ENCODE measurements at regions not wholly inside any gene's neighbourhood (a gene's known extent, or its start where the extent isn't known, plus 50 kb on each side); places are given as distances from the start of the nearest gene placed in this dataset.

DNA sequence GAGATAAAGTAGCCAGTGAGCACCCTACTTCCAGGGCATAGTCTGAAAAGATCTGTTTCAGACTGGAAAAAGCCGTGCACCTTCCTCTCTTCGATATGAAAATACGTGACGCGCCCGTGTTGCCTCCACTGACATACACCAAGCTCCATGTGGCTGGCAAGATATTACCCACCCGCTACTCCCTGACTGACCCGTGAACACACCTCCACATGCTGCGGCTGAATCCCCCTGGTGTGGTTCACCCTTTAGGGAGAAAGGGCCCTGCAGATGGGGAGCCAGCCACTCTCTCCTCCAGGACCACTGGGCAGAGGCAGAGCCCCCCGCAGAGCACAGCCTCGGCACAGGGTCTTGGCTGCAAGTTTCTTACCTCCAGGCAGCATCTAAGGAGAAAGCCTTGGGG, 245.0 kb downstream of the BRD1 start:
- Mint-ChIP-seq H3K9me3 (peaks cover 0 to 5% (median 0%) of the 10 kb centered on the region in 7 donors), H3K4me3 (no peak overlapping the region)
- H3K9me3 ChIP-seq (ENCODE audit: control insufficient read depth in 2 of 2, low read length in 2 of 2): peaks cover 10 to 12% of the 10 kb centered on the region in 2 experiments

GRCh38 chr22:49582181-49582580, 245.5 kb downstream of the BRD1 start:
- Mint-ChIP-seq H3K27me3 (no peaks in the 10 kb centered on the region), H3K9me3 (peaks cover 0 to 5% (median 0%) of the 10 kb centered on the region in 7 donors), H3K4me1 (peaks cover 0 to 2% (median 0%) of the 10 kb centered on the region in 4 donors), H3K27ac (no peak overlapping the region), H3K36me3 (peaks cover 3% of the 10 kb centered on the region), H3K4me3 (no peak overlapping the region)
- ATAC-seq (ENCODE audit: low read depth in 2 of 2) (no peak), DNase-seq (no peak)
- no peak overlapping the region for H3K4me3 ChIP-seq (ENCODE audit: low read depth, low read length)
- H3K4me1 ChIP-seq (ENCODE audit: control insufficient read depth, insufficient read depth, low read length, poor library complexity, severe bottlenecking): no peaks in the 10 kb centered on the region
- peaks cover 10 to 12% of the 10 kb centered on the region in 2 experiments for H3K9me3 ChIP-seq (ENCODE audit: control insufficient read depth in 2 of 2, low read length in 2 of 2)
- no peaks in the 10 kb centered on the region for H3K36me3 ChIP-seq (ENCODE audit: control insufficient read depth, insufficient read depth, low read length)
- no peak overlapping the region for H3K27ac ChIP-seq (ENCODE audit: insufficient read depth, low read length, poor library complexity, severe bottlenecking)
- H3K27me3 ChIP-seq (ENCODE audit: control insufficient read depth, insufficient read depth, low read length): no peaks in the 10 kb centered on the region

More for the DNA sequence above, 245.0 kb downstream of the BRD1 start:
- no peak overlapping the region for H3K4me3 ChIP-seq (ENCODE audit: low read depth, low read length)
- no peak overlapping the region for H3K27ac Mint-ChIP-seq
- H3K4me1 ChIP-seq (ENCODE audit: control insufficient read depth, insufficient read depth, low read length, poor library complexity, severe bottlenecking): no peaks in the 10 kb centered on the region
- no peak overlapping the region for H3K27ac ChIP-seq (ENCODE audit: insufficient read depth, low read length, poor library complexity, severe bottlenecking)
- ATAC-seq (ENCODE audit: low read depth in 2 of 2) (no peak), DNase-seq (no peak)
- no peaks in the 10 kb centered on the region for H3K27me3 Mint-ChIP-seq
- H3K36me3 ChIP-seq (ENCODE audit: control insufficient read depth, insufficient read depth, low read length): no peaks in the 10 kb centered on the region
- peaks cover 3% of the 10 kb centered on the region for H3K36me3 Mint-ChIP-seq
- no peaks in the 10 kb centered on the region for H3K27me3 ChIP-seq (ENCODE audit: control insufficient read depth, insufficient read depth, low read length)
- peaks cover 0 to 2% (median 0%) of the 10 kb centered on the region in 4 donors for H3K4me1 Mint-ChIP-seq

DNA sequence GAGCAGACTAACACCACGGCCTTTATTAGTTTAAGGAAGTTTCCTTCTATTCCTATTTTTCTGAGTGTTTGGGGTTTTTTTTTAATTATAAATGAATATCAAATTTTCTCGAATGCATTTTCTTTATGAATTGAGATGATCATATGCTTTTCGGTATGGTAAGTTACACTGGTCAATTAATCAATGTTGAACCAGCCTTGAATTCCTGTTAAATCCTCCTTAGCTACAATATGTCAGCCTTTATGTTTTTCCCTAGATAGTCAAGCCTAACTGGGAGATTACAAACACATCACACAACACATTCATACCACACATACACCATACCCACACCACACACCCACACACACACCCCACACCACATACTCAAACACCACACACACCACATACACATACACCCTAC, 247.6 kb downstream of the BRD1 start:
- DNase-seq (no peak), ATAC-seq (ENCODE audit: low read depth in 2 of 2) (no peak)
- Mint-ChIP-seq H3K4me1 (peaks cover 0 to 4% (median 1%) of the 10 kb centered on the region in 4 donors), H3K9me3 (peaks cover 0 to 5% (median 0%) of the 10 kb centered on the region in 7 donors), H3K27me3 (no peaks in the 10 kb centered on the region), H3K36me3 (peaks cover 3% of the 10 kb centered on the region), H3K4me3 (no peak overlapping the region), H3K27ac (no peak overlapping the region)
- Histone ChIP-seq H3K9me3 (ENCODE audit: control insufficient read depth in 2 of 2, low read length in 2 of 2) (peaks cover 10 to 12% of the 10 kb centered on the region in 2 experiments), H3K4me1 (ENCODE audit: control insufficient read depth, insufficient read depth, low read length, poor library complexity, severe bottlenecking) (no peaks in the 10 kb centered on the region), H3K36me3 (ENCODE audit: control insufficient read depth, insufficient read depth, low read length) (no peaks in the 10 kb centered on the region), H3K27me3 (ENCODE audit: control insufficient read depth, insufficient read depth, low read length) (no peaks in the 10 kb centered on the region), H3K27ac (ENCODE audit: insufficient read depth, low read length, poor library complexity, severe bottlenecking) (no peak overlapping the region), H3K4me3 (ENCODE audit: low read depth, low read length) (no peak overlapping the region)

DNA sequence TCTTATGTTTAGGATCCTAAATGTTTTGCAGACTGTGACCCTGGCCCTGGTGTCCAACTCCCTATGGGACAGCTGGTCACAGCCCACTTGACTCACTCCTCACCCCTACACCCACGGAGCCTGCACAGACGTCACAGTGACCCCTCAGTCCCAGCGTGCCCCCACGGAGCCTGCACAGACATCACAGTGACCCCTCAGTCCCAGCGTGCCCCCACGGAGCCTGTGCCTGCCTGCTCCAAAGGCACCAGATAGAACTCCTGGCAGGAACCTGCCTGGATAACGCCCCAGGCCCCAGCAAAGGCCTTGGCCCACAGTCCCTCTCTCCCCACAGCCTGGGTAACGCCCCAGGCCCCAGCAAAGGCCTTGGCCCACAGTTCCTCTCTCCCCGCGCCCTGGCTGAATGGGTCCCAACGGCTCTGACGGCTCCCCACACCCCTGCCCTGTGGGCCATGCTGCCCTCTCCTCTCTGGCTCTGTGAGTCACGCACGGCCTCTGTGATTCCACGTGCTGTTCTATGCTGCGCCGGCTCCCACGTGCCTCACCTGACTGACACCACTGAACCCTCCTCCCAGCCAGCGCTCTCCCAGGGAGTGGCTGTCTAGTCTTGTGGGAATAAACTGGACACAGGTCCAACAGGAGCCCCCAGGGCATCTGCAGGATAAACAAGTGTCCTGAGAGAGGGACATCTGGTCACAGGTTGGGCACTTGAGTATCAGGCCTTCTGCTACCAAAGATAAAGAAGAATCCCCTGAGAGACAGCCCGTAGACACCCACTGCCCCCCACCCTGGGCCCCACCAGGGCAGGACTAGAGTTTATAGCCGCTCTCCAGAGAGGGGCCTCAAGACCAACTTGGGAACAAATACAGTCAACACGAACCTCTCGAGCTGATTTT, 250.3 kb downstream of the BRD1 start:
- H3K36me3 ChIP-seq (ENCODE audit: control insufficient read depth, insufficient read depth, low read length): no peaks in the 10 kb centered on the region
- H3K27ac ChIP-seq (ENCODE audit: insufficient read depth, low read length, poor library complexity, severe bottlenecking): no peak overlapping the region
- H3K36me3 Mint-ChIP-seq: peaks cover 3% of the 10 kb centered on the region
- H3K9me3 Mint-ChIP-seq: peaks cover 0 to 7% (median 0%) of the 10 kb centered on the region in 7 donors
- H3K4me1 ChIP-seq (ENCODE audit: control insufficient read depth, insufficient read depth, low read length, poor library complexity, severe bottlenecking): no peaks in the 10 kb centered on the region
- no peak overlapping the region for H3K27ac Mint-ChIP-seq
- no peaks in the 10 kb centered on the region for H3K27me3 ChIP-seq (ENCODE audit: control insufficient read depth, insufficient read depth, low read length)
- H3K9me3 ChIP-seq (ENCODE audit: control insufficient read depth in 2 of 2, low read length in 2 of 2): peaks cover 10 to 12% of the 10 kb centered on the region in 2 experiments
- no peak for DNase-seq
- no peak overlapping the region for H3K4me3 ChIP-seq (ENCODE audit: low read depth, low read length)
- H3K27me3 Mint-ChIP-seq: no peaks in the 10 kb centered on the region
- peak overlapping the region in 1 of 4 donors; percentile 62 for H3K4me3 Mint-ChIP-seq
- no peak for ATAC-seq (ENCODE audit: low read depth in 2 of 2)
- H3K4me1 Mint-ChIP-seq: peaks cover 0 to 4% (median 1%) of the 10 kb centered on the region in 4 donors

GRCh38 chr22:49576241-49577141, 251.2 kb downstream of the BRD1 start:
- Mint-ChIP-seq H3K27ac (peak overlapping the region in 1 of 3 donors; percentile 66), H3K36me3 (peaks cover 3% of the 10 kb centered on the region), H3K4me1 (peaks cover 0 to 4% (median 1%) of the 10 kb centered on the region in 4 donors), H3K4me3 (no peak overlapping the region), H3K27me3 (no peaks in the 10 kb centered on the region), H3K9me3 (peaks cover 0 to 7% (median 0%) of the 10 kb centered on the region in 7 donors)
- H3K4me3 ChIP-seq (ENCODE audit: low read depth, low read length): no peak overlapping the region
- peaks cover 10 to 12% of the 10 kb centered on the region in 2 experiments for H3K9me3 ChIP-seq (ENCODE audit: control insufficient read depth in 2 of 2, low read length in 2 of 2)
- H3K4me1 ChIP-seq (ENCODE audit: control insufficient read depth, insufficient read depth, low read length, poor library complexity, severe bottlenecking): no peaks in the 10 kb centered on the region
- no peak overlapping the region for H3K27ac ChIP-seq (ENCODE audit: insufficient read depth, low read length, poor library complexity, severe bottlenecking)
- H3K27me3 ChIP-seq (ENCODE audit: control insufficient read depth, insufficient read depth, low read length): no peaks in the 10 kb centered on the region
- ATAC-seq (ENCODE audit: low read depth in 2 of 2): no peak
- no peaks in the 10 kb centered on the region for H3K36me3 ChIP-seq (ENCODE audit: control insufficient read depth, insufficient read depth, low read length)
- DNase-seq: no peak

DNA sequence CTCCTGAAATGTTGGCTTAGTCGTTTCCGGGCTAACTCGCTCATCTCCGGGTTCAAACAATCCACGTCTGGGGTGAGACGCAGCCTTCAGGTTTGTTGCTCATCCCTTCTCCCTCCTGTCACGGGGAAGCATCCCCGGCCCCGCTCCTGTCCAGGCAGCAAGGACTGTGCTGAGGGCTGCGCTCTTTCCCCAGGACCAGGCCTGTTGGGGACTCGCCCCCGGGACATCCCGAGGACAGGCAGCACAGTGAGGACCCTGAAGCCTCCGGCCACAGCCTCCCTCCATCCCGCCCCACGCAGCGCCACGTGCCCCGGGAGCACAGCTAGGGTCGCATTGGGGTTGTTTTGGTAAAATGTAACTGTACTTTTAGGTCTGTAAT, 252.0 kb downstream of the BRD1 start:
- peaks cover 3% of the 10 kb centered on the region for H3K36me3 Mint-ChIP-seq
- no peak overlapping the region for H3K4me3 ChIP-seq (ENCODE audit: low read depth, low read length)
- no peaks in the 10 kb centered on the region for H3K27me3 ChIP-seq (ENCODE audit: control insufficient read depth, insufficient read depth, low read length)
- ATAC-seq (ENCODE audit: low read depth in 2 of 2) (no peak), DNase-seq (no peak)
- H3K4me1 ChIP-seq (ENCODE audit: control insufficient read depth, insufficient read depth, low read length, poor library complexity, severe bottlenecking): no peaks in the 10 kb centered on the region
- H3K4me3 Mint-ChIP-seq: no peak overlapping the region
- peaks cover 0 to 7% (median 0%) of the 10 kb centered on the region in 7 donors for H3K9me3 Mint-ChIP-seq
- H3K27ac ChIP-seq (ENCODE audit: insufficient read depth, low read length, poor library complexity, severe bottlenecking): no peak overlapping the region
- peaks cover 8 to 12% of the 10 kb centered on the region in 2 experiments for H3K9me3 ChIP-seq (ENCODE audit: control insufficient read depth in 2 of 2, low read length in 2 of 2)
- H3K4me1 Mint-ChIP-seq: peaks cover 0 to 4% (median 1%) of the 10 kb centered on the region in 4 donors
- H3K27ac Mint-ChIP-seq: no peak overlapping the region
- no peaks in the 10 kb centered on the region for H3K27me3 Mint-ChIP-seq
- no peaks in the 10 kb centered on the region for H3K36me3 ChIP-seq (ENCODE audit: control insufficient read depth, insufficient read depth, low read length)

GRCh38 chr22:49574881-49575702, 252.6 kb downstream of the BRD1 start:
- no peak for DNase-seq

More at GRCh38 chr22:49574881-49575702, 252.6 kb downstream of the BRD1 start:
- Mint-ChIP-seq H3K4me1 (peaks cover 0 to 4% (median 1%) of the 10 kb centered on the region in 4 donors), H3K27ac (no peak overlapping the region), H3K27me3 (no peaks in the 10 kb centered on the region), H3K4me3 (no peak overlapping the region), H3K9me3 (peaks cover 0 to 7% (median 0%) of the 10 kb centered on the region in 7 donors), H3K36me3 (peaks cover 3% of the 10 kb centered on the region)
- no peaks in the 10 kb centered on the region for H3K36me3 ChIP-seq (ENCODE audit: control insufficient read depth, insufficient read depth, low read length)
- H3K27me3 ChIP-seq (ENCODE audit: control insufficient read depth, insufficient read depth, low read length): no peaks in the 10 kb centered on the region
- no peak overlapping the region for H3K4me3 ChIP-seq (ENCODE audit: low read depth, low read length)
- H3K27ac ChIP-seq (ENCODE audit: insufficient read depth, low read length, poor library complexity, severe bottlenecking): no peak overlapping the region
- ATAC-seq (ENCODE audit: low read depth in 2 of 2): no peak
- H3K4me1 ChIP-seq (ENCODE audit: control insufficient read depth, insufficient read depth, low read length, poor library complexity, severe bottlenecking): no peaks in the 10 kb centered on the region
- H3K9me3 ChIP-seq (ENCODE audit: control insufficient read depth in 2 of 2, low read length in 2 of 2): peaks cover 2 to 6% of the 10 kb centered on the region in 2 experiments
